SH-SY5Y (cell line): ENCODE measurements at regions not wholly inside any gene's neighbourhood (a gene's known extent, or its start where the extent isn't known, plus 50 kb on each side); places are given as distances from the start of the nearest gene placed in this dataset.

ENCODE experiments used
- GATA2 ChIP-seq: IDR thresholded peaks from 2 replicates; pipeline ENCODE4 v1.6.1; 2011; ENCODE audit warnings: mild to moderate bottlenecking, low read depth, low read length
- GATA3 ChIP-seq: IDR thresholded peaks from 2 replicates; pipeline ENCODE4 v1.6.1; 2011; ENCODE audit warnings: low read depth, mild to moderate bottlenecking, low read length, moderate library complexity

- TF ChIP-seq GATA2: no peak
- TF ChIP-seq GATA3: no peak
Observed at GRCh38 chr12:9323144-9323681, 115.0 kb upstream of the PZP start.
